SK-N-SH treated with all-trans-retinoic acid at 6 μM for 48 hours (cell line): ENCODE measurements at regions not wholly inside any gene's neighbourhood (a gene's known extent, or its start where the extent isn't known, plus 50 kb on each side); places are given as distances from the start of the nearest gene placed in this dataset.
"Not testable (repeated sequence)": the region's sequence is repeated elsewhere in the genome, so short reads cannot be mapped to it uniquely, and the experiment has no call there.

Experiments
- RARB ChIP-seq: fragments of 250-450 bp; sonication (Bioruptor Pico); IDR thresholded peaks from 2 replicates; pipeline ENCODE4 v1.8.0; 2021; ENCODE audit warnings: mild to moderate bottlenecking, moderate library complexity
- ZFP30 ChIP-seq: fragments of 450-650 bp; formaldehyde crosslinking; IDR thresholded peaks from 2 replicates; pipeline ENCODE4 v1.5.0; 2022; ENCODE audit warnings: mild to moderate bottlenecking, moderate library complexity
- ZNF70 ChIP-seq: fragments of 450-650 bp; formaldehyde crosslinking; IDR thresholded peaks from 2 replicates; pipeline ENCODE4 v1.5.0; 2020; ENCODE audit warnings: mild to moderate bottlenecking, moderate library complexity
- TF ChIP-seq, protein P1 (sequence below): fragments of 250-450 bp; sonication (Bioruptor Pico); IDR thresholded peaks from 2 replicates; pipeline ENCODE4 v1.8.0; 2020; ENCODE audit warnings: mild to moderate bottlenecking, moderate library complexity, borderline replicate concordance

DNA sequence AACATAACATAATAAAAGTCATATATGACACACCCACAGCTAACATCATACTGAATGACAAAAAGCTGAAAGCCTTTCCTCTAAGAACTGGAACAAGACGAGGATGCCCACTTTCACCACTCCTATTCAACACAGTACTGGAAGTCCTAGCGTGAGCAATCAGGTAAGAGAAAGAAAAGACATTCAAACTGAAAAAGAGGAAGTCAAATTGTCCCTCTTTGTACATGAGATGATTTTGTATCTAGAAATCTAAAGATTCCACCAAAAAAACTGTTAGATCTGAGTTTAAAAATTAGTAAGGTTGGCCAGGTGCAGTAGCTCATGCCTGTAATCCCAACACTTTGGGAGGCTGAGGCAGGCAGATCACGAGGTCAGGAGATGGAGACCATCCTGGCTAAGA is 70.1 kb upstream of the PROKR2 start:
- TF ChIP-seq, protein P1, sequence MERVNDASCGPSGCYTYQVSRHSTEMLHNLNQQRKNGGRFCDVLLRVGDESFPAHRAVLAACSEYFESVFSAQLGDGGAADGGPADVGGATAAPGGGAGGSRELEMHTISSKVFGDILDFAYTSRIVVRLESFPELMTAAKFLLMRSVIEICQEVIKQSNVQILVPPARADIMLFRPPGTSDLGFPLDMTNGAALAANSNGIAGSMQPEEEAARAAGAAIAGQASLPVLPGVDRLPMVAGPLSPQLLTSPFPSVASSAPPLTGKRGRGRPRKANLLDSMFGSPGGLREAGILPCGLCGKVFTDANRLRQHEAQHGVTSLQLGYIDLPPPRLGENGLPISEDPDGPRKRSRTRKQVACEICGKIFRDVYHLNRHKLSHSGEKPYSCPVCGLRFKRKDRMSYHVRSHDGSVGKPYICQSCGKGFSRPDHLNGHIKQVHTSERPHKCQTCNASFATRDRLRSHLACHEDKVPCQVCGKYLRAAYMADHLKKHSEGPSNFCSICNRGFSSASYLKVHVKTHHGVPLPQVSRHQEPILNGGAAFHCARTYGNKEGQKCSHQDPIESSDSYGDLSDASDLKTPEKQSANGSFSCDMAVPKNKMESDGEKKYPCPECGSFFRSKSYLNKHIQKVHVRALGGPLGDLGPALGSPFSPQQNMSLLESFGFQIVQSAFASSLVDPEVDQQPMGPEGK: not testable (repeated sequence)
- not testable (repeated sequence) for TF ChIP-seq RARB (CRISPR knock-in tag); ZNF70 (CRISPR knock-in tag); ZFP30
